ENCODE measurements at regions not wholly inside any gene's neighbourhood (a gene's known extent, or its start where the extent isn't known, plus 50 kb on each side); places are given as distances from the start of the nearest gene placed in this dataset.

- ChIA-PET POLR2A (no interaction called here), CTCF (no interaction called here)
- no peak overlapping the region for H3K27ac ChIP-seq (ENCODE audit: low read depth, low read length)
- no peak for DNase-seq (ENCODE audit: low read depth, low spot score)
- peaks cover 8% of the 10 kb centered on the region; the same call in 1 of the 2 replicates for H3K9me3 ChIP-seq (ENCODE audit: control insufficient read depth, insufficient read depth, low read length)
- H3K4me3 ChIP-seq (ENCODE audit: low read depth, low read length) = no peak overlapping the region
- TF ChIP-seq CTCF (IDR thresholded peaks at IDR 0.05; ENCODE audit: low read depth, low read length) = no peak
- no peaks in the 10 kb centered on the region for H3K27me3 ChIP-seq (ENCODE audit: control insufficient read depth, insufficient read depth, low read length)
Observed at GRCh38 chr10:123236126-123236525, 81.9 kb downstream of the BUB3 start.

GRCh38 chr10:123240250-123240649, 86.0 kb downstream of the BUB3 start:
- no peaks in the 10 kb centered on the region for H3K9me3 ChIP-seq (ENCODE audit: control insufficient read depth, insufficient read depth, low read length)
- H3K27me3 ChIP-seq (ENCODE audit: control insufficient read depth, insufficient read depth, low read length) = no peaks in the 10 kb centered on the region
- CTCF ChIA-PET = no interaction called here
- DNase-seq (ENCODE audit: low read depth, low spot score) = no peak
- POLR2A ChIA-PET = no interaction called here
- no peak overlapping the region for H3K27ac ChIP-seq (ENCODE audit: low read depth, low read length)
- TF ChIP-seq CTCF (IDR thresholded peaks at IDR 0.05; ENCODE audit: low read depth, low read length) = no peak
- no peak overlapping the region for H3K4me3 ChIP-seq (ENCODE audit: low read depth, low read length)

GRCh38 chr10:123240776-123241175, 86.6 kb downstream of the BUB3 start:
- no peak overlapping the region for H3K27ac ChIP-seq (ENCODE audit: low read depth, low read length)
- ChIA-PET CTCF (no interaction called here), POLR2A (no interaction called here)
- no peaks in the 10 kb centered on the region for H3K27me3 ChIP-seq (ENCODE audit: control insufficient read depth, insufficient read depth, low read length)
- H3K4me3 ChIP-seq (ENCODE audit: low read depth, low read length) = no peak overlapping the region
- no peak for DNase-seq (ENCODE audit: low read depth, low spot score)
- TF ChIP-seq CTCF (IDR thresholded peaks at IDR 0.05; ENCODE audit: low read depth, low read length) = no peak
- H3K9me3 ChIP-seq (ENCODE audit: control insufficient read depth, insufficient read depth, low read length) = no peaks in the 10 kb centered on the region

DNA sequence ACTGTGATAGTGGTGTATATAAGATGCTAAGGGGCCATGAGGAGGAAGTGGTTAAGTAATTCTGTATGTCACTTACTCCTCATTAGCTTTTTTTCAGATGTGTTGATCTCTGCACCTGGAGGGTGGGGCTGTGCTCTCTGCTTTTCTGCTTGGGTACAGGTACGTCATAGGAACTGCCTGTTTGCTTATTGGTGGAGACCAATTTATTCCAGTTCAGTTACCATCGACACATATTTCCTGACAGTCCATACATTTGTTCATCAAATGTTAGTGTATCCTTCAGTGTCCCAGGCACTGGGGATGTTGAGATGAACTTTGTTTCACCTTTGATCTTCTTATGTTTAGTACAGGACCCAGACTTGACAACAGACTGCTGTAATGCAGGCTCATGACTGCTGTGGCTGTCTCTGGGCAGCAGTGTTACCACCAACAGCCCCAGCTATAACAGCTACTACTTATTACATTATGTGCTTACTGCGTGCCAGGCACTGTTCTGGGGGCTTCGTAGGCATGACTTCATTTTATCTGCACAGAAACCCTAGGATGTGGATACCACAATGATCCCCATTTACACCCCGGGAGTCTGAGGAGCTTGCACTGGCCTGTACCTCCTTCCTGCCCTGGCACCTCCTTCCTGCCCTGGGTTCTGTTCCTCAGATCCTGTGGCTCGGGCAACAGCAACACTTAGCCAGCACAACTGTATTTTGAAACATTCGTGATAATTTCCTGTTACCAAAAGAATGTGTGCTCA, 87.4 kb downstream of the BUB3 start:
- TF ChIP-seq CTCF (IDR thresholded peaks at IDR 0.05; ENCODE audit: low read depth, low read length) = no peak
- no peak overlapping the region for H3K4me3 ChIP-seq (ENCODE audit: low read depth, low read length)
- no peaks in the 10 kb centered on the region for H3K27me3 ChIP-seq (ENCODE audit: control insufficient read depth, insufficient read depth, low read length)
- H3K27ac ChIP-seq (ENCODE audit: low read depth, low read length) = no peak overlapping the region
- ChIA-PET POLR2A (no interaction called here), CTCF (no interaction called here)
- DNase-seq (ENCODE audit: low read depth, low spot score) = no peak
- no peaks in the 10 kb centered on the region for H3K9me3 ChIP-seq (ENCODE audit: control insufficient read depth, insufficient read depth, low read length)

DNA sequence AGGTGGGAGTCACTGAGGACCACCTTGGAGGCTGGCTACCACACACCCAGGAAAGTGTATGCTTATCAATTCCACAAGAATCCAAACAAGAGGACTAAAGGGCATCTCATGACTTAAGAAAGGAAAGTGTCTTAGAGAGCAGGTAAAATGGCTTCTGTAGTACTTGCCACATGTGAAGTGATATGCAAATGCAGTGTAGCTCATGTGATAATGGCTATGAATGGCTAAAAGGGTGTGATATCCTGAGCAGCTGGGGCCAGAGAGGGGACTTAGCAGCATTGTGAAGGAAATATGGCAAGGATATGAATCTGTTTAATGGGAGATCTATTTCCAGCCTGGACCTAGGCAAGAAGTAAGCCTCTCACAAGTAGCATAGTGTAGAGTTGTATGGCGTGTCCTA, 90.5 kb downstream of the BUB3 start:
- no peaks in the 10 kb centered on the region for H3K9me3 ChIP-seq (ENCODE audit: control insufficient read depth, insufficient read depth, low read length)
- H3K27me3 ChIP-seq (ENCODE audit: control insufficient read depth, insufficient read depth, low read length) = no peaks in the 10 kb centered on the region
- TF ChIP-seq CTCF (IDR thresholded peaks at IDR 0.05; ENCODE audit: low read depth, low read length) = no peak
- POLR2A ChIA-PET = no interaction called here
- no peak for DNase-seq (ENCODE audit: low read depth, low spot score)
- H3K4me3 ChIP-seq (ENCODE audit: low read depth, low read length) = no peak overlapping the region
- CTCF ChIA-PET = no interaction called here
- no peak overlapping the region for H3K27ac ChIP-seq (ENCODE audit: low read depth, low read length)

All from AG04450 (cell line).